Right cardiac atrium (tissue), 5 donors: ENCODE measurements at regions not wholly inside any gene's neighbourhood (a gene's known extent, or its start where the extent isn't known, plus 50 kb on each side); places are given as distances from the start of the nearest gene placed in this dataset.
"Not testable (repeated sequence)": the region's sequence is repeated elsewhere in the genome, so short reads cannot be mapped to it uniquely, and the experiment has no call there.

Experiments
- ATAC-seq, 2 donors: fragments of 200-7000 bp; cut with Tn5 transposase; one replicate each; pipeline versions ENCODE4 v1.8.0 to v1.9.1; 2020; ENCODE audit warnings: moderate library complexity in 2 of 2, mild to moderate bottlenecking in 1 of 2
- DNase-seq, 3 donors: peaks; one replicate each; pipeline ENCODE4 v3.0.0-alpha.2; 2020
- H3K27ac ChIP-seq: one replicate; pipeline ENCODE4 v1.5.1; 2013; ENCODE audit warnings: mild to moderate bottlenecking, low read length, control low read depth, moderate library complexity
- H3K27me3 ChIP-seq: one replicate; pipeline ENCODE4 v1.6.1; 2013; ENCODE audit not compliant: control insufficient read depth, insufficient read depth
- H3K4me1 ChIP-seq: one replicate; pipeline ENCODE4 v1.6.1; 2013; ENCODE audit warnings: low read length; ENCODE audit not compliant: control insufficient read depth, insufficient read depth
- H3K4me3 ChIP-seq: one replicate; pipeline ENCODE4 v1.5.1; 2013; ENCODE audit warnings: low read length, control low read depth
- H3K9me3 ChIP-seq: one replicate; pipeline ENCODE4 v1.6.1; 2013; ENCODE audit warnings: low read length; ENCODE audit not compliant: control insufficient read depth
- WGBS: extraction: QIAGEN DNeasy Blood & Tissue Kit; methylation state at CpG from one replicate; pipeline ENCODE4 v1.1.7; 2013; 5-methylcytosine and 5-hydroxymethylcytosine counted together
- intact Hi-C, 4 donors: fragments of 100-400 bp; cut with DNase I; formaldehyde crosslinking; loops; one replicate each; pipeline versions ENCODE4 v1.11.0 to v1.14.0; 2022 to 2023
- donor health status: healthy with polysubstance abuse.
- donor health status: DM: no; HTN: yes; CAD: no.
- donor health status: DM: no; HTN: no; CAD: no.
- donor health status: DM: no; HTN: yes; CAD: no; lungs with severe emphysema.
- donor health status: DM: yes; HTN: yes; CAD: no.

- ATAC-seq, H3K4me1 ChIP-seq, H3K4me3 ChIP-seq, H3K27me3 ChIP-seq, H3K9me3 ChIP-seq, intact Hi-C loops, H3K27ac ChIP-seq: not testable (repeated sequence)
- DNase-seq = peak in 1 of 3 donors; percentile 19
- 90% methylated on average over 13 of the region's 13 CpGs for WGBS
Observed at GRCh38 chr2:132068407-132068806, 93.3 kb downstream of the ANKRD30BL start.

GRCh38 chr2:132065391-132065790 lies 96.4 kb downstream of the ANKRD30BL start:
- WGBS = 89% methylated on average over 1 of the region's 2 CpGs
- intact Hi-C loops = not testable (repeated sequence)

GRCh38 chr2:132039609-132040236 lies 122.0 kb downstream of the ANKRD30BL start:
- intact Hi-C loops, H3K27me3 ChIP-seq, H3K9me3 ChIP-seq, H3K27ac ChIP-seq, H3K4me1 ChIP-seq, DNase-seq, H3K4me3 ChIP-seq, ATAC-seq: not testable (repeated sequence)
- 65% methylated on average over 5 of the region's 5 CpGs for WGBS

More at GRCh38 chr2:132065391-132065790, 96.4 kb downstream of the ANKRD30BL start:
- DNase-seq, H3K9me3 ChIP-seq, H3K4me3 ChIP-seq, H3K4me1 ChIP-seq, ATAC-seq, H3K27ac ChIP-seq, H3K27me3 ChIP-seq: not testable (repeated sequence)

- DNase-seq, H3K4me1 ChIP-seq, H3K9me3 ChIP-seq, H3K27me3 ChIP-seq, ATAC-seq, intact Hi-C loops, H3K27ac ChIP-seq: not testable (repeated sequence)
- H3K4me3 ChIP-seq = peak overlapping the region; percentile 45
- WGBS = 4% methylated on average over 1 of the region's 1 CpG
Observed at GRCh38 chr2:132038883-132039235, 122.9 kb downstream of the ANKRD30BL start.

GRCh38 chr2:132038179-132038882 lies 123.4 kb downstream of the ANKRD30BL start:
- Histone ChIP-seq H3K9me3 (no peaks in the 10 kb centered on the region), H3K27ac (no peak overlapping the region), H3K4me3 (peak overlapping the region; percentile 45), H3K27me3 (no peaks in the 10 kb centered on the region), H3K4me1 (peaks cover 1% of the 10 kb centered on the region)
- 1% methylated on average over 84 of the region's 84 CpGs for WGBS
- ATAC-seq (no peak), DNase-seq (peak in 1 of 3 donors; percentile 23)
- intact Hi-C loops = no loop called here

- Histone ChIP-seq H3K4me3 (peak overlapping the region; percentile 45), H3K27ac (no peak overlapping the region), H3K9me3 (no peaks in the 10 kb centered on the region), H3K4me1 (peaks cover 1% of the 10 kb centered on the region), H3K27me3 (no peaks in the 10 kb centered on the region)
- DNase-seq (peak; percentile 10 to 52 (median 41)), ATAC-seq (no peak)
- WGBS = 4% methylated on average over 53 of the region's 53 CpGs
- intact Hi-C loops = no loop called here
Observed at GRCh38 chr2:132037527-132038178, 124.1 kb downstream of the ANKRD30BL start.

- Histone ChIP-seq H3K4me1 (peaks cover 1% of the 10 kb centered on the region), H3K27me3 (no peaks in the 10 kb centered on the region), H3K27ac (no peak overlapping the region), H3K4me3 (no peak overlapping the region), H3K9me3 (no peaks in the 10 kb centered on the region)
- ATAC-seq (no peak), DNase-seq (no peak)
- intact Hi-C loops = no loop called here
- 88% methylated on average over 2 of the region's 2 CpGs for WGBS
Observed at GRCh38 chr2:132034646-132035045, 127.1 kb downstream of the ANKRD30BL start.

GRCh38 chr2:132033949-132034348 lies 127.8 kb downstream of the ANKRD30BL start:
- H3K27me3 ChIP-seq = no peaks in the 10 kb centered on the region
- no peak for DNase-seq
- no peak overlapping the region for H3K4me3 ChIP-seq
- intact Hi-C loops = no loop called here
- no peak for ATAC-seq
- 79% methylated on average over 2 of the region's 2 CpGs for WGBS
- no peaks in the 10 kb centered on the region for H3K9me3 ChIP-seq
- no peak overlapping the region for H3K27ac ChIP-seq
- H3K4me1 ChIP-seq = peaks cover 1% of the 10 kb centered on the region

- no peak for ATAC-seq
- no peaks in the 10 kb centered on the region for H3K27me3 ChIP-seq
- 88% methylated on average over 2 of the region's 2 CpGs for WGBS
- H3K27ac ChIP-seq = no peak overlapping the region
- no peak for DNase-seq
- no peaks in the 10 kb centered on the region for H3K9me3 ChIP-seq
- intact Hi-C loops = no loop called here
- no peak overlapping the region for H3K4me3 ChIP-seq
- no peaks in the 10 kb centered on the region for H3K4me1 ChIP-seq
Observed at GRCh38 chr2:132033365-132033764, 128.4 kb downstream of the ANKRD30BL start.

- DNase-seq, H3K27me3 ChIP-seq, H3K9me3 ChIP-seq, ATAC-seq, intact Hi-C loops, H3K4me1 ChIP-seq, H3K4me3 ChIP-seq, H3K27ac ChIP-seq: not testable (repeated sequence)
- WGBS = 78% methylated on average over 1 of the region's 1 CpG
Observed at GRCh38 chr2:132012046-132012445, 149.7 kb downstream of the ANKRD30BL start.

- DNase-seq = peak in 1 of 3 donors; percentile 6
- no peaks in the 10 kb centered on the region for H3K9me3 ChIP-seq
- ATAC-seq = no peak
- intact Hi-C loops = no loop called here
- 2% methylated on average over 56 of the region's 56 CpGs for WGBS
- peaks cover 2% of the 10 kb centered on the region for H3K4me1 ChIP-seq
- H3K27me3 ChIP-seq = no peaks in the 10 kb centered on the region
- peak overlapping the region; percentile 69 for H3K4me3 ChIP-seq
- H3K27ac ChIP-seq = no peak overlapping the region
Observed at GRCh38 chr2:132009874-132010521, 151.8 kb downstream of the ANKRD30BL start.
